HG03135 (cell line): ENCODE measurements at regions not wholly inside any gene's neighbourhood (a gene's known extent, or its start where the extent isn't known, plus 50 kb on each side); places are given as distances from the start of the nearest gene placed in this dataset.
"Not testable (repeated sequence)": the region's sequence is repeated elsewhere in the genome, so short reads cannot be mapped to it uniquely, and the experiment has no call there.

ENCODE experiments used
- ATAC-seq: cut with Tn5 transposase; IDR thresholded peaks from one replicate; pipeline ENCODE4 v1.9.1; 2021; ENCODE audit warnings: mild to moderate bottlenecking, moderate library complexity; ENCODE audit not compliant: unreplicated experiment

GRCh38 chr11:97617031-97617430 lies 1227.2 kb downstream of the JRKL start:
- ATAC-seq: no peak

- no peak for ATAC-seq
Observed at GRCh38 chr11:97620007-97620406, 1230.2 kb downstream of the JRKL start.

DNA sequence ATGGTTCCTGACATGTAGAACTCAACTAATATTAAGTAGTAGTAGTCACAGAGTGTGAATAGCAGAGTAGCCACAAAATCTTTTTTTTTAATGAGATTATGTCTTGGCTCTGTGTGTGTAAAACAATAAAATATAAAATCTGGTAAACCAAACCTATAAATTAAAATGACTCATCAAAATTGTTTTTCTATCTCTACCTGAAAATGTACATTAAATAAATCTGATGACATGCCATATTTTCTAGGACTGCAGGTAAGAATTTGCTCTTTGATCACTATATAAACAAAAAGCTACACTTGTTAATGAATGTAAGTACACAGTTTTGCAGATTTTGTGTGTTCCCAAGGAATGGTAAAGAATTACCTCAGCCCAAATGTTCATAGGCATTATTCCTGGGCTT lies 1231.5 kb downstream of the JRKL start:
- no peak for ATAC-seq

GRCh38 chr11:97622795-97623194 lies 1233.0 kb downstream of the JRKL start:
- ATAC-seq: no peak

DNA sequence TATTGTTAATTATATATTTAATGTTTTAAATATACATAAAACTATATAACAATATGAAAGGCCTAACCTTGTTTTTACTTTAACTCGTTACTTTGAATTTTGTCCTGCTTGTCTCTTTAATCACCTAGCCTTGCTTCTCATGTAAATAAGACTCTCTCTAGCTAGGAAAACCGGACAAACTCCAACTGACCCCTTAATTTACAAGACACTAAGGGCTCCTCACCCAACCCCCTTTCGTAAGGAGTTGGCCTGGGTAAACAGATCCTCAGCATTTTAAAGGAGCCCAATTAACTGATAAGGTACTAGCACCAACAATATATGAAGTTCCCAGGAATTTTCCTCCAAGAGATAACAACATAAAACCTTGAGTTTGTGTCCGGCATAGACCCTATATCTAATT lies 1246.9 kb downstream of the JRKL start:
- ATAC-seq: not testable (repeated sequence)

- ATAC-seq: no peak
Observed at GRCh38 chr11:97637701-97638100, 1247.9 kb downstream of the JRKL start.

DNA sequence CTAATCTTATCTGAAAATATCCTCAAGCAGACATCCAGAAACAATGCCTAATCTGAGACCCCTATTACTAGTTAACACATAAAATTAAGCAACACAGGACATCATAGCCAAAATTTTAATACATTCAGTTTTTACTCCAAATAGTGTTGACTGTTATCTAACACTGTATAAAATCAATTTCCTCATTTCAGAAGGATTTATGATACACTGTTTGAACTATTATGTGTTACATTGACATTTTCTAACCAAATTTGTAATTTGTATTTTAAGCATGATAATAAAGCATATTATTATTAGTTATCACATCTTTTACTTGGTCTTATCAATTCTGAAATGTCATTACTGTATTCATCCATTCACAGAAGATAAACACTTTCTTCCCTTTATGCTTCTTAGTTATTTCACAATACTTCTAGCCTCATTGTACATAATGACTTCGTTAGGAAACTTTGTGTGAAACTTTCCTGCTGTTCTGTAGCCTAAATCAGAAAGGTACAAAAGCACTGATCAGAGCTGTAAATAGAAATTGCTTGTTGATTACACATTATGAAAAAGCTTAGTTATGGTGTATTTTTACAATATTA lies 1248.9 kb downstream of the JRKL start:
- ATAC-seq: no peak

DNA sequence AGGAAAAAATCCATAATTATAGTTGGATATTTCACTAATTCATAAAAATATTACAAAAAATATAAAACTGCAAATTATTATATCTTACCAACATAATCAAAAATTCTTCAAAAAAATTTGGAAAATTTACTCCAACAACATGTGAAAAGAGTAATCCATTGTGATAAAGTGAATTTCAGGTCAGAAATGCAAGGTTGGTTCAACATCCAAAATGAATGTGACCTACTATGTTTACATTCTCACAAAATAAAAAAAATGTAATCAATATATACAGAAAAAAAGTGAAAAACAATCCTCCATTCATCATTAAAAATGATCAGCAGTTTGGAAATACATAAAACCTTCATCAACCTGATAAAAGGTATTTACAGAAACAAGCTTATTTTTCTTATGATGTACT lies 1252.2 kb downstream of the JRKL start:
- no peak for ATAC-seq

- ATAC-seq: no peak
Observed at GRCh38 chr11:97645736-97646135, 1255.9 kb downstream of the JRKL start.

GRCh38 chr11:97656356-97656755 lies 1266.5 kb downstream of the JRKL start:
- ATAC-seq: no peak

DNA sequence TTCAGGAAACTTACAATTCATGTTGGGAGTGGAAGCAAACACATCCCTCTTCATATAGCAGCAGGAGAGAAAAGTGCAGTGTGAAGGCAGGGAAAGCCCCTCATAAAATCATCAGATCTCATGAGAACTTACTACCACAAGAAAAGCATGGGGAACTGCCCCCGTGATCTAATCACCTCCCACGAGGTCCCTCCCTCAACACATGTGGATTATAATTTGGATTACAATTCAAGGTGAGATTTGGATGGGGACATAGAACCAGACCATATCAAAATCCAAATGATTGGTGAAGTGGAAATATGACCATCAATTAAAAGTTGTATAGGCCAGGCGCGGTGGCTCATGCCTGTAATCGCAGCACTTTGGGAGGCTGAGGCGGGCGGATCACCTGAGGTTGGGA lies 1268.0 kb downstream of the JRKL start:
- ATAC-seq: no peak

DNA sequence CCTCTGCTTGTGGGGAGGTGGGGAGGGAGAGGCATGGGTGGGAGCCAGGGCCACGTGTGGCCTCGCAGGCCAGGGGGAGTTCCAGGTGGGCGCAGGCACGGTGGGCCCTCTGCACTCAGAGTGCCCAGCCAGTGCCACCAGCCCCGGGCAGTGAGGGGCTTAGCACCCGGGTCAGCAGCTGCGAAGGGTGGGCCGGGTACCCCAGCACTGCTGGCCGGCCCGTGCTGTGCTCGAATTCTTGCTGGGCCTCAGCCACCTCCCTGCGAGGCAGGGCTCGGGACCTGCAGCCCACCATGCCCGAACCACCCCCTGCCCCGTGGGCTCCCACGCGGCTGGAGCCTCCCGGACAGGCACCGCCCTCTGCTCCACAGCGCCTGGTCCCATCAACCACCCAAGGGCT lies 1277.2 kb downstream of the JRKL start:
- no peak for ATAC-seq

DNA sequence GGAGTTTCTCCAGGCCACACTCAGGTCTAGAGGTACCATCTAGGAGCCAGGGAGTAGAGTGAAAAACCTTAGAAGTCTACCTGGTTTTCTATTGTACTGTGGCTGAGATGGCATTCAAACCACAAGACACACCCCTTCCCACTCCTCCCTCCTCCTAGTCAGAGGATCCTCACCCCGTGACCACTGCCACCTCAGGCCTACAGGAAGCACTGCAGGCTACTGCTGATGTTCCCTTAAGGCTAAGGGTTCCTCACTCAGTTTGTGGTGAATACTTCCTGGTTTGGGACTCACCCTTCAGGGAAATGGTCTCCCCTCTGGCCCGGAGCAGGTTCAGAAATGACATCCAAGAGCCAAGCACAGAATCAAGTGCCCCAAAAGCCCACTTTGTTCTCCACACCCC lies 1293.9 kb downstream of the JRKL start:
- ATAC-seq: no peak

DNA sequence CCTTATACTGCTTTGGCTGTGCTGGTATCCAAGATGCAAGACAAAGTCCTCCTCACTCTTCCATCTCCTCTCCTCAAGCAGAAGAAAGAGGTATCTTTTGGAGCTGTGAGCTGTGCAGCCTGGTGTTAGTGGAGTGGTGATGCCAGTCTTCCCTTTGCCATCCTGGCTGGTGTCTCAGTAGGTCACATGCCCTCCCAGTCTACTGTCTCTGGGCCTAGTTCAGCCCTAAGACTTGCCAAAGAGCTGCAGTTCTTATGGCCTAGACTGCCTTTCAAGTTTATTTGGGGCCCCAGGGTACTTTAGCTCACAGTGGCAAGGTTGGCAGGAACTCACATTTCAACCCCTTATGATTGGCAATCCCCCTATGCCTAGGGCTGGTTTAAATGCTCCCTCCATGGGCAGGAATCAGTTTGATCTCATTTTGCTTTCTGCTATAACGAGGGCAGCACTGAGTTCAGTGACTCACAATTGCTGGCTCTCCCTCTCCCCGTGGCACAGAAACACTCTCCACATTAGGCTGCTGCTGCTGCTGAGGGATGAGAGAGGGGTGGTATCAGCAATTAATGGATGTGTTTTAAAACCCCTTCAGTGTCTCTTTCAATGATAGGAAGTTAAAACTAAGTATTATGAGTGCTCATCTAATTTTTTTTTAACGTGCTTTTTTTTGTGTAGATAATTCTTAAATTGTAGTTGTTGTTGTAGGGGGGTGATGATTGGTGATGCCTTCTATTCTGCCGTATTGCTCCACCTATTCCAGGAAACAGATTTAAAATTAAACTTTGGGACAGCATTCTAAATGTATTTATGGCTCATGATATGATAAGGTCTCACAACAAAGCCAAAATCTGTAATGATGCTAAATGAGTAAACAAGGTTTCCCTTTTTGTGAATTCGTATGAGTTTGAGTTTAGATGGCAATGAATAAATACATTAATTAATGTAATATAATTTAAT lies 1295.0 kb downstream of the JRKL start:
- ATAC-seq: no peak

GRCh38 chr11:97685695-97686094 lies 1295.9 kb downstream of the JRKL start:
- no peak for ATAC-seq

DNA sequence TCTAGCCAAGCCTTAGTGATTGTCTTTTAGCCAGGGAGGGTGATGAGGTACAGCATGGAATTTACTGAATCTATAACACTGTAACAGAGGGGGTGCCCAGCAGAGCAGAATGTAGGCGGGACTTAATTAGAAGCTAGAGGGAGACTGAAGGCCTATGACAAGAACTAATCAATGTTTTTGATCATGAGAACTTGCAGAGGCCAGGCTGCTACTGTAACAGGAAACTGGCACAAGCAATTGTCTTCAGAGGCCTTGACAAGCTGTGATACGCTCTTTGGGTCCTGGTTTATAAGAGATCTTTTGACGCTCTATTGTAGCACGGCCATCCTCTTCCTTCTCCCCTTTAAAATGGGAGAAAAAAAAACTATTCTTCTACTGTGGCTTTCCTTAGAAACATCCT lies 1297.3 kb downstream of the JRKL start:
- no peak for ATAC-seq

- ATAC-seq: no peak
Observed at GRCh38 chr11:97691061-97691460, 1301.2 kb downstream of the JRKL start.

DNA sequence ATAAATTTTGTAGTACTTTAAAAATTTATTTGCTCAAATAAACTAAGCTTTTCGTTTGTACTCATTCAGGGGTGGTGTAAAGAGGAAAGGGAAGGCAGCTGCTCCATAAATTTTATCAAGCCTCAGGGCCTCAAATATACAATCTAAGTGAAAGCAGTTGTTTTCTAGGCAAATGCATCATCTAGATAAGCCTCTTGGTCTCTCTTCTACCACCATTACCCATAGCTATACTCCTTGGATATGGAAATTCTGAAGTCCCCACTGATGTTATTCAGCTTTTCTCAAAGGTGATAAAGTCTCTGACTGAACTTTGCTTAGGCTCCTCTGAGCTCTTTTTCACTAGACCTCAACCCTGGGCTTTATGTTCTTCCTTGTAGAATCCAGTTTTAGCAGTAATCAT lies 1313.1 kb downstream of the JRKL start:
- no peak for ATAC-seq

DNA sequence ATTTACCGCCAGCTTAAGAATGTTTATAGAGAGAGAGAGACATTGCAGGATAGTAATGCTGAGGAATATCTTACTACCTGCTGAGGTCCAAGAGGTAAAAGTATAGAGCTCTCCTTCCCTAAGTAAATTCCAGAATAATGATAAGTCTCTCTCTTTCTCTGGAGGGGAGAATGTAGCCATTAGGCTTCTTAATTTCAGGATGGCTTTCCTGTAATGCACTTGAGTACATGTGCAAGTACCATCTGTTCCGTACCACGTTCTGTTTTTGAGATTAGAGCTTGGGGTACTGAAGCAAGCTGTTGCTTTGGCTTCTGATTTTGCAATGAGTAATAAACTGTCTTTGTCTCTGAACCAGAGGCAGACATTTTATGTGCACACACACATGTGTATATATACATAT lies 1314.0 kb downstream of the JRKL start:
- no peak for ATAC-seq

DNA sequence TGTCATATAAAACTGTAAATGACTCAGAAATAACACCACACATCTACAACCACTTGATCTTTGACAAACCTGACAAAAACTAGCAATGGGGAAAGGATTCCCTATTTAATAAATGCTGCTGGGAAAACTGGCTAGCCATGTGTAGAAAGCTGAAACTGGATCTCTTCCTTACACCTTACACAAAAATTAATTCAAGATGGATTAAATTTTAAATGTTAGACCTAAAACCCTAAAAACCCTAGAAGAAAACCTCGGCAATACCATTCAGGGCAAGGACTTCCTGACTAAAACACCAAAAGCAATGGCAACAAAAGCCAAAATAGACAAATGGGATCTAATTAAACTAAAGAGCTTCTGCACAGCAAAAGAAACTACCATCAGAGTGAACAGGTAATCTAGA lies 1315.3 kb upstream of the CNTN5 start:
- not testable (repeated sequence) for ATAC-seq

DNA sequence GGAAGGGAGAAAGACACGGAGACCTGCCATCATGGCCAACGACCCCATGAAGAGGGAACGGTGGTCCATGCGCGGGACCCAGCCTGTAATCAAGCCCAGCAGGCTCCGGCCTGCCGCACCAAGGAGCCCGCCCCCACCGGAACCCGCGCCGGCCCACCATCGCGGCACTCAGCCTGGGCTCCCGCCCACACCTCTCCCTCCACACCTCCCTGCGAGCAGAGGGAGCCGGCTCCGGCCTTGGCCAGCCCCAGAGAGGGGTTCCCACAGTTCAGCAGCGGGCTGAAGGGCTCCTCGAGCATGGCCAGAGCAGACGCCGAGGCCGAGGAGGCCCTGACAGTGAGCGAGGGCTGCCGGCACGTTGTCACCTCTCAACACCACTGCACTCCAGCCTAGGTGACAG lies 1302.8 kb upstream of the CNTN5 start:
- no peak for ATAC-seq

- ATAC-seq: no peak
Observed at GRCh38 chr11:97722065-97722464, 1298.7 kb upstream of the CNTN5 start.
